Gastroesophageal sphincter (tissue), 3 donors: ENCODE measurements at regions not wholly inside any gene's neighbourhood (a gene's known extent, or its start where the extent isn't known, plus 50 kb on each side); places are given as distances from the start of the nearest gene placed in this dataset.

ENCODE experiments used
- CTCF ChIP-seq, 4 experiments: fragments of 200-600 bp in 2 of 4; fragments of 450-650 bp in 2 of 4; sonication (generic) in 1 of 4; IDR thresholded peaks; one replicate each; pipeline ENCODE4 v1.5.1; 2017 to 2019; ENCODE audit warnings: antibody characterized with exemption in 4 of 4, mild to moderate bottlenecking in 2 of 4, moderate library complexity in 2 of 4
- POLR2A ChIP-seq, 2 donors: fragments of 450-650 bp; IDR thresholded peaks; one replicate each; pipeline ENCODE4 v1.6.1; 2017; ENCODE audit warnings: antibody characterized with exemption in 2 of 2, mild to moderate bottlenecking in 2 of 2, moderate library complexity in 1 of 2

DNA sequence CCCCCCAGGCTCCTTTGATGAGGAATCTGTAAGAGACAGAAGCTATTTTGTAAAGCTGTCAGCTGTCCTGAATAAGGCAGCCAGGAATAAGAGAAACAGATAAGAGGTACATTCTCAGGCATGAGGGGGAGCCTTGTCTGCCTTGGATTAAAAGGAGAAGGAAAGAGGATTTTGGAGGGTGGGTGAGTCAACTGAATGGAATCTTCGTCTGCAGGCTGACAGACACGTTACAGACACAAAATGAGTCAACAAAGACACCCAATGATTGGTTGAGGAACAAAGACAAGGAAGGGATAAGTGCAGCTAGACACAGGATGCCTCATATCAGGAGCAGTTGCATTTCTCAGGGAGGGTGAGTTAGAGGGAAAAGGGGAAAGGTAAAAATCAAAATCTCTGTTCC is 162.5 kb downstream of the OLFM4 start:
- TF ChIP-seq CTCF (IDR thresholded peaks at IDR 0.05): no peak
- TF ChIP-seq POLR2A (IDR thresholded peaks at IDR 0.05): no peak
